ENCODE measurements at regions not wholly inside any gene's neighbourhood (a gene's known extent, or its start where the extent isn't known, plus 50 kb on each side); places are given as distances from the start of the nearest gene placed in this dataset.
A peak's percentile ranks its signal among the peaks of the same experiment; 100 is the strongest.

GRCh38 chr9:89903141-89903475 lies 298.3 kb downstream of the GADD45G start:
- ChIA-PET CTCF (no interaction called here), POLR2A (no interaction called here)
- no peak overlapping the region for H3K27ac Mint-ChIP-seq (ENCODE audit: unreplicated experiment)
- DNase-seq = no peak
- Histone ChIP-seq H3K9me3 (no peaks in the 10 kb centered on the region), H3K4me3 (ENCODE audit: low read depth, low read length) (no peak overlapping the region), H3K36me3 (ENCODE audit: control insufficient read depth, insufficient read depth, low read length) (no peaks in the 10 kb centered on the region), H3K4me1 (peaks cover 8% of the 10 kb centered on the region; the same call in 1 of the 2 replicates), H3K27me3 (replicated peaks; ENCODE audit: control insufficient read depth, insufficient read depth, low read length) (no peaks in the 10 kb centered on the region)
- H3K36me3 Mint-ChIP-seq (ENCODE audit: insufficient read depth, unreplicated experiment) = no peaks in the 10 kb centered on the region
- BruUV-seq (replicated peaks) = no TSS peak
- H3K4me3 Mint-ChIP-seq (ENCODE audit: unreplicated experiment) = no peak overlapping the region
- H3K4me1 Mint-ChIP-seq (ENCODE audit: low read depth, unreplicated experiment) = no peaks in the 10 kb centered on the region
- no peaks in the 10 kb centered on the region for H3K27me3 Mint-ChIP-seq (ENCODE audit: insufficient read depth, unreplicated experiment)
- no peaks in the 10 kb centered on the region for H3K9me3 Mint-ChIP-seq (ENCODE audit: unreplicated experiment)
- no peak for TF ChIP-seq CTCF (IDR thresholded peaks at IDR 0.05; ENCODE audit: insufficient read depth in 1 of 2, low read depth in 1 of 2, low read length in 1 of 2, severe bottlenecking in 1 of 2, unreplicated experiment in 1 of 2)
- intact Hi-C loops (cut with micrococcal nuclease; ENCODE audit: unreplicated experiment) = no loop called here

DNA sequence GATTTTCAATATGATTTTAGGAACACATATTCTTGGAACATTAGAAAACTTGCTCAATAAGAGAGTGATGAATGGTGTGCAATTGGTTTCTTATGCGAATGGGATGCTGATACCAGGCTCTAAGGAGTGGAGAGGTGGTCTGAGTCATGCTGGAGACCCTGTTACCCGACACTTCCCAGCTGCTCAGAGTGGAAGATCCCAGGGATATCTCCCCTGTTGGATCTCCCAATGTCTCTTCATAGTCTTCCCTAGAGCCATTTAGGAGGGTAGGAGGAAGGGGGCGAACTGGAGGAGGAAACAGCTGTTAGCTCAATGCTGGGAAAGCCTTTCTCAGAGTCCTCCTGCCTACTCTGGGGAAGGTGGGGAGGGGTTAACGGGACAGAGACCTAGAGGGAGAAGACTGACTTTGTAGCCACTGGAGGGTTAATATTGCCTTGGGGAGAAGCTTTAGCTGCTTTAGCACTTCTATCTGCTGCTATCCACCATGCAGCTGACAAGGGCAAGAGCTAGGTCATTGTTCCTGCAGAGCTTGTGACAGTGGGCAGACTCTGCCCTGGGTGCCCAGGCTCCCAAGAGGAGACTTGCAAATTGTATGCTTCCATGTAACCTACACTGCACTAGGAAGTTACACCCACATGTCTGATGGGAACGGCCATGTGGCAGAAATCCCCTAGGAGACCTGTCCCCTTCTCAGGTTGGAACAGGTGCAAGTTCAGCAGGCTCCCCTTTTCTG lies 301.0 kb downstream of the GADD45G start:
- POLR2A ChIA-PET = no interaction called here
- BruUV-seq (replicated peaks) = no TSS peak

GRCh38 chr9:89911721-89912604 lies 307.2 kb downstream of the GADD45G start:
- Mint-ChIP-seq H3K4me3 (ENCODE audit: unreplicated experiment) (no peak overlapping the region), H3K4me1 (ENCODE audit: low read depth, unreplicated experiment) (no peaks in the 10 kb centered on the region), H3K27ac (ENCODE audit: unreplicated experiment) (no peak overlapping the region), H3K9me3 (ENCODE audit: unreplicated experiment) (no peaks in the 10 kb centered on the region), H3K36me3 (ENCODE audit: insufficient read depth, unreplicated experiment) (no peaks in the 10 kb centered on the region), H3K27me3 (ENCODE audit: insufficient read depth, unreplicated experiment) (no peaks in the 10 kb centered on the region)
- BruUV-seq (replicated peaks) = no TSS peak
- no peak for DNase-seq
- Histone ChIP-seq H3K36me3 (ENCODE audit: control insufficient read depth, insufficient read depth, low read length) (no peaks in the 10 kb centered on the region), H3K4me3 (ENCODE audit: low read depth, low read length) (no peak overlapping the region), H3K9me3 (no peaks in the 10 kb centered on the region), H3K4me1 (peaks cover 12% of the 10 kb centered on the region; the same call in 1 of the 2 replicates), H3K27me3 (replicated peaks; ENCODE audit: control insufficient read depth, insufficient read depth, low read length) (no peaks in the 10 kb centered on the region)
- peak in 1 of 2 experiments; percentile 5 for TF ChIP-seq CTCF (IDR thresholded peaks at IDR 0.05; ENCODE audit: insufficient read depth in 1 of 2, low read depth in 1 of 2, low read length in 1 of 2, severe bottlenecking in 1 of 2, unreplicated experiment in 1 of 2)
- intact Hi-C loops (cut with micrococcal nuclease; ENCODE audit: unreplicated experiment) = no loop called here
- ChIA-PET CTCF (no interaction called here), POLR2A (no interaction called here)

More for the DNA sequence above, 301.0 kb downstream of the GADD45G start:
- no peaks in the 10 kb centered on the region for H3K27me3 ChIP-seq (replicated peaks; ENCODE audit: control insufficient read depth, insufficient read depth, low read length)
- no peaks in the 10 kb centered on the region for H3K4me1 ChIP-seq
- Mint-ChIP-seq H3K4me1 (ENCODE audit: low read depth, unreplicated experiment) (no peaks in the 10 kb centered on the region), H3K27ac (ENCODE audit: unreplicated experiment) (no peak overlapping the region), H3K4me3 (ENCODE audit: unreplicated experiment) (no peak overlapping the region), H3K36me3 (ENCODE audit: insufficient read depth, unreplicated experiment) (no peaks in the 10 kb centered on the region), H3K27me3 (ENCODE audit: insufficient read depth, unreplicated experiment) (no peaks in the 10 kb centered on the region), H3K9me3 (ENCODE audit: unreplicated experiment) (no peaks in the 10 kb centered on the region)
- H3K9me3 ChIP-seq = no peaks in the 10 kb centered on the region
- CTCF ChIA-PET = no interaction called here
- H3K36me3 ChIP-seq (ENCODE audit: control insufficient read depth, insufficient read depth, low read length) = no peaks in the 10 kb centered on the region
- intact Hi-C loops (cut with micrococcal nuclease; ENCODE audit: unreplicated experiment) = no loop called here
- no peak overlapping the region for H3K4me3 ChIP-seq (ENCODE audit: low read depth, low read length)
- TF ChIP-seq CTCF (IDR thresholded peaks at IDR 0.05; ENCODE audit: insufficient read depth in 1 of 2, low read depth in 1 of 2, low read length in 1 of 2, severe bottlenecking in 1 of 2, unreplicated experiment in 1 of 2) = no peak
- DNase-seq = no peak

All from Caco-2 (cell line).